Thymus (tissue), 11 donors: ENCODE measurements at regions not wholly inside any gene's neighbourhood (a gene's known extent, or its start where the extent isn't known, plus 50 kb on each side); places are given as distances from the start of the nearest gene placed in this dataset.
"Not testable (repeated sequence)": the region's sequence is repeated elsewhere in the genome, so short reads cannot be mapped to it uniquely, and the experiment has no call there.

Source experiments
- DNase-seq, 9 donors: peaks; one replicate each; pipeline ENCODE4 v3.0.0-alpha.2; 2013; ENCODE audit warnings: low spot score in 9 of 9, low read depth in 6 of 9, missing footprints in 1 of 9
- H3K27ac ChIP-seq, 2 donors: one replicate each; pipeline ENCODE4 v1.5.1; 2013; ENCODE audit warnings: control low read depth in 1 of 2, low read depth in 1 of 2, low read length in 1 of 2, mild to moderate bottlenecking in 1 of 2, moderate library complexity in 1 of 2
- H3K27me3 ChIP-seq, 2 donors: one replicate each; pipeline ENCODE4 v1.5.1; 2013; ENCODE audit warnings: low read length in 1 of 2; ENCODE audit not compliant: control insufficient read depth in 2 of 2, insufficient read depth in 1 of 2
- H3K36me3 ChIP-seq, 2 donors: one replicate each; pipeline ENCODE4 v1.5.1; 2013; ENCODE audit warnings: low read length in 1 of 2, mild to moderate bottlenecking in 1 of 2, moderate library complexity in 1 of 2; ENCODE audit not compliant: control insufficient read depth in 2 of 2, insufficient read depth in 2 of 2
- H3K4me1 ChIP-seq, 2 donors: one replicate each; pipeline ENCODE4 v1.5.1; 2013; ENCODE audit warnings: low read length in 2 of 2; ENCODE audit not compliant: control insufficient read depth in 2 of 2, insufficient read depth in 2 of 2
- H3K4me3 ChIP-seq, 2 donors: one replicate each; pipeline ENCODE4 v1.5.1; 2013; ENCODE audit warnings: low read length in 2 of 2, control low read depth in 1 of 2, mild to moderate bottlenecking in 1 of 2
- H3K9me3 ChIP-seq, 2 donors: one replicate each; pipeline ENCODE4 v1.5.1; 2013; ENCODE audit warnings: low read length in 1 of 2, mild to moderate bottlenecking in 1 of 2; ENCODE audit not compliant: control insufficient read depth in 2 of 2, insufficient read depth in 1 of 2
- WGBS: extraction: QIAGEN DNeasy Blood & Tissue Kit; methylation state at CpG from one replicate; pipeline ENCODE4 v1.1.7; 2013; 5-methylcytosine and 5-hydroxymethylcytosine counted together
- donor health status: healthy.

GRCh38 chr7:34357946-34358345 is 300.1 kb upstream of the NPSR1 start:
- WGBS = 88% methylated on average over 8 of the region's 8 CpGs
- Histone ChIP-seq H3K36me3 (no peaks in the 10 kb centered on the region), H3K27me3 (no peaks in the 10 kb centered on the region)

GRCh38 chr7:34358578-34358977 is 299.4 kb upstream of the NPSR1 start:
- H3K27ac ChIP-seq, H3K27me3 ChIP-seq, H3K36me3 ChIP-seq, H3K4me1 ChIP-seq, DNase-seq, H3K4me3 ChIP-seq, H3K9me3 ChIP-seq: not testable (repeated sequence)
- WGBS = 86% methylated on average over 1 of the region's 1 CpG

More at GRCh38 chr7:34357946-34358345, 300.1 kb upstream of the NPSR1 start:
- H3K4me3 ChIP-seq = no peak overlapping the region
- no peak for DNase-seq
- H3K27ac ChIP-seq = no peak overlapping the region
- H3K9me3 ChIP-seq = no peaks in the 10 kb centered on the region
- H3K4me1 ChIP-seq = no peaks in the 10 kb centered on the region

GRCh38 chr7:34361663-34362250 is 296.3 kb upstream of the NPSR1 start:
- Histone ChIP-seq H3K4me1 (no peaks in the 10 kb centered on the region), H3K27ac (no peak overlapping the region), H3K4me3 (no peak overlapping the region), H3K27me3 (no peaks in the 10 kb centered on the region), H3K36me3 (no peaks in the 10 kb centered on the region), H3K9me3 (no peaks in the 10 kb centered on the region)
- no peak for DNase-seq
- WGBS = 89% methylated on average over 3 of the region's 3 CpGs

GRCh38 chr7:34362621-34363020 is 295.4 kb upstream of the NPSR1 start:
- no peaks in the 10 kb centered on the region for H3K9me3 ChIP-seq
- H3K27me3 ChIP-seq = no peaks in the 10 kb centered on the region
- 69% methylated on average over 2 of the region's 2 CpGs for WGBS
- no peaks in the 10 kb centered on the region for H3K36me3 ChIP-seq
- no peak overlapping the region for H3K4me3 ChIP-seq
- no peak for DNase-seq
- no peaks in the 10 kb centered on the region for H3K4me1 ChIP-seq
- no peak overlapping the region for H3K27ac ChIP-seq

GRCh38 chr7:34364130-34364529 is 293.9 kb upstream of the NPSR1 start:
- no peaks in the 10 kb centered on the region for H3K9me3 ChIP-seq

GRCh38 chr7:34365011-34365410 is 293.0 kb upstream of the NPSR1 start:
- Histone ChIP-seq H3K9me3 (no peaks in the 10 kb centered on the region), H3K27ac (no peak overlapping the region), H3K36me3 (no peaks in the 10 kb centered on the region), H3K27me3 (no peaks in the 10 kb centered on the region), H3K4me1 (no peaks in the 10 kb centered on the region), H3K4me3 (no peak overlapping the region)
- DNase-seq = no peak
- WGBS = 95% methylated on average over 1 of the region's 1 CpG

More at GRCh38 chr7:34364130-34364529, 293.9 kb upstream of the NPSR1 start:
- no peak for DNase-seq
- H3K27ac ChIP-seq = no peak overlapping the region
- no peaks in the 10 kb centered on the region for H3K27me3 ChIP-seq
- H3K4me1 ChIP-seq = no peaks in the 10 kb centered on the region
- WGBS = 81% methylated on average over 2 of the region's 2 CpGs
- no peak overlapping the region for H3K4me3 ChIP-seq
- no peaks in the 10 kb centered on the region for H3K36me3 ChIP-seq

GRCh38 chr7:34365611-34366010 is 292.4 kb upstream of the NPSR1 start:
- no peak for DNase-seq
- WGBS = 97% methylated on average over 5 of the region's 5 CpGs
- Histone ChIP-seq H3K4me3 (no peak overlapping the region), H3K27ac (no peak overlapping the region), H3K27me3 (no peaks in the 10 kb centered on the region), H3K36me3 (no peaks in the 10 kb centered on the region), H3K9me3 (no peaks in the 10 kb centered on the region), H3K4me1 (no peaks in the 10 kb centered on the region)

GRCh38 chr7:34371922-34372321 is 286.1 kb upstream of the NPSR1 start:
- Histone ChIP-seq H3K4me3 (no peak overlapping the region), H3K27ac (no peak overlapping the region), H3K36me3 (no peaks in the 10 kb centered on the region), H3K9me3 (no peaks in the 10 kb centered on the region), H3K27me3 (no peaks in the 10 kb centered on the region), H3K4me1 (no peaks in the 10 kb centered on the region)
- 94% methylated on average over 4 of the region's 4 CpGs for WGBS
- no peak for DNase-seq

GRCh38 chr7:34373940-34374339 is 284.1 kb upstream of the NPSR1 start:
- H3K36me3 ChIP-seq = no peaks in the 10 kb centered on the region
- no peaks in the 10 kb centered on the region for H3K9me3 ChIP-seq
- H3K4me1 ChIP-seq = no peaks in the 10 kb centered on the region
- H3K27me3 ChIP-seq = no peaks in the 10 kb centered on the region
- no peak overlapping the region for H3K4me3 ChIP-seq
- no peak for DNase-seq
- 82% methylated on average over 1 of the region's 1 CpG for WGBS
- no peak overlapping the region for H3K27ac ChIP-seq
